ENCODE measurements at regions not wholly inside any gene's neighbourhood (a gene's known extent, or its start where the extent isn't known, plus 50 kb on each side); places are given as distances from the start of the nearest gene placed in this dataset.

GRCh38 chr6:163777716-163778115 is 363.2 kb downstream of the QKI start:
- TF ChIP-seq CTCF (IDR thresholded peaks at IDR 0.05) = no peak
- TF ChIP-seq POLR2A (IDR thresholded peaks at IDR 0.05) = no peak
- TF ChIP-seq EP300 (IDR thresholded peaks at IDR 0.05; ENCODE audit: low read depth) = no peak
- no peak for TF ChIP-seq POLR2AphosphoS5 (IDR thresholded peaks at IDR 0.05)
- Histone ChIP-seq H3K4me1 (no peaks in the 10 kb centered on the region), H3K4me3 (no peak overlapping the region), H3K36me3 (no peaks in the 10 kb centered on the region), H3K9me3 (no peaks in the 10 kb centered on the region), H3K27me3 (no peaks in the 10 kb centered on the region), H3K27ac (no peak overlapping the region)
- WGBS, 2 donors (ENCODE audit: low coverage in 1 of 2) = 70 to 80% methylated on average over 1 of the region's 1 CpG
- in situ Hi-C loops (cut with MboI; ENCODE audit: low pct_ligation_motif_present in 1 of 4, low pct_unique_long_range_greater_than_20kb in 1 of 4, low sequenced_read_pairs in 3 of 4) (no loop called here), intact Hi-C loops (cut with DNase I; ENCODE audit: low total_unique reads) (no loop called here)
- no peak for DNase-seq

- intact Hi-C loops (cut with DNase I; ENCODE audit: low total_unique reads) = no loop called here
- 87 to 96% methylated on average over 7 to 10 of the region's 10 CpGs for WGBS, 2 donors (ENCODE audit: low coverage in 1 of 2)
- TF ChIP-seq CTCF (IDR thresholded peaks at IDR 0.05) (no peak), POLR2AphosphoS5 (IDR thresholded peaks at IDR 0.05) (no peak), EP300 (IDR thresholded peaks at IDR 0.05; ENCODE audit: low read depth) (no peak), POLR2A (IDR thresholded peaks at IDR 0.05) (no peak)
Measured at GRCh38 chr6:163776906-163777686, 362.6 kb downstream of the QKI start.

GRCh38 chr6:163776196-163776905 is 361.8 kb downstream of the QKI start:
- no peak for TF ChIP-seq POLR2AphosphoS5 (IDR thresholded peaks at IDR 0.05)
- TF ChIP-seq POLR2A (IDR thresholded peaks at IDR 0.05) = no peak
- TF ChIP-seq EP300 (IDR thresholded peaks at IDR 0.05; ENCODE audit: low read depth) = no peak
- no peak for TF ChIP-seq CTCF (IDR thresholded peaks at IDR 0.05)
- no peak overlapping the region for H3K4me3 ChIP-seq
- no peaks in the 10 kb centered on the region for H3K27me3 ChIP-seq
- intact Hi-C loops (cut with DNase I; ENCODE audit: low total_unique reads) = no loop called here
- in situ Hi-C loops (cut with MboI; ENCODE audit: low pct_ligation_motif_present in 1 of 4, low pct_unique_long_range_greater_than_20kb in 1 of 4, low sequenced_read_pairs in 3 of 4) = no loop called here
- no peaks in the 10 kb centered on the region for H3K4me1 ChIP-seq
- no peaks in the 10 kb centered on the region for H3K36me3 ChIP-seq
- DNase-seq = no peak
- no peaks in the 10 kb centered on the region for H3K9me3 ChIP-seq
- H3K27ac ChIP-seq = no peak overlapping the region
- WGBS, 2 donors (ENCODE audit: low coverage in 1 of 2) = 69 to 87% methylated on average over 5 of the region's 5 CpGs

More at GRCh38 chr6:163776906-163777686, 362.6 kb downstream of the QKI start:
- DNase-seq = no peak
- H3K36me3 ChIP-seq = no peaks in the 10 kb centered on the region
- no peaks in the 10 kb centered on the region for H3K9me3 ChIP-seq
- no peak overlapping the region for H3K27ac ChIP-seq
- no peak overlapping the region for H3K4me3 ChIP-seq
- H3K27me3 ChIP-seq = no peaks in the 10 kb centered on the region
- in situ Hi-C loops (cut with MboI; ENCODE audit: low pct_ligation_motif_present in 1 of 4, low pct_unique_long_range_greater_than_20kb in 1 of 4, low sequenced_read_pairs in 3 of 4) = no loop called here
- no peaks in the 10 kb centered on the region for H3K4me1 ChIP-seq

GRCh38 chr6:163775313-163775712 is 360.8 kb downstream of the QKI start:
- no peak for DNase-seq
- in situ Hi-C loops (cut with MboI; ENCODE audit: low pct_ligation_motif_present in 1 of 4, low pct_unique_long_range_greater_than_20kb in 1 of 4, low sequenced_read_pairs in 3 of 4) (no loop called here), intact Hi-C loops (cut with DNase I; ENCODE audit: low total_unique reads) (no loop called here)
- no peaks in the 10 kb centered on the region for H3K36me3 ChIP-seq
- H3K27ac ChIP-seq = no peak overlapping the region
- H3K4me3 ChIP-seq = no peak overlapping the region
- no peaks in the 10 kb centered on the region for H3K4me1 ChIP-seq
- no peaks in the 10 kb centered on the region for H3K27me3 ChIP-seq
- WGBS, 2 donors (ENCODE audit: low coverage in 1 of 2) = 62 to 67% methylated on average over 1 to 3 of the region's 3 CpGs
- no peaks in the 10 kb centered on the region for H3K9me3 ChIP-seq
- TF ChIP-seq POLR2AphosphoS5 (IDR thresholded peaks at IDR 0.05) (no peak), POLR2A (IDR thresholded peaks at IDR 0.05) (no peak), EP300 (IDR thresholded peaks at IDR 0.05; ENCODE audit: low read depth) (no peak), CTCF (IDR thresholded peaks at IDR 0.05) (no peak)
